Body of pancreas (tissue), 4 donors: ENCODE measurements at regions not wholly inside any gene's neighbourhood (a gene's known extent, or its start where the extent isn't known, plus 50 kb on each side); places are given as distances from the start of the nearest gene placed in this dataset.

Source experiments
- CTCF ChIP-seq, 7 experiments: fragments of 450-650 bp in 4 of 7; fragments of 200-600 bp in 3 of 7; sonication (generic) in 3 of 7; IDR thresholded peaks; one replicate each; pipeline ENCODE4 v1.5.1; 2016 to 2019; ENCODE audit warnings: antibody characterized with exemption in 7 of 7
- POLR2A ChIP-seq, 3 donors: fragments of 450-650 bp; IDR thresholded peaks; one replicate each; pipeline ENCODE4 v1.6.1; 2016; ENCODE audit warnings: antibody characterized with exemption in 3 of 3, mild to moderate bottlenecking in 2 of 3

DNA sequence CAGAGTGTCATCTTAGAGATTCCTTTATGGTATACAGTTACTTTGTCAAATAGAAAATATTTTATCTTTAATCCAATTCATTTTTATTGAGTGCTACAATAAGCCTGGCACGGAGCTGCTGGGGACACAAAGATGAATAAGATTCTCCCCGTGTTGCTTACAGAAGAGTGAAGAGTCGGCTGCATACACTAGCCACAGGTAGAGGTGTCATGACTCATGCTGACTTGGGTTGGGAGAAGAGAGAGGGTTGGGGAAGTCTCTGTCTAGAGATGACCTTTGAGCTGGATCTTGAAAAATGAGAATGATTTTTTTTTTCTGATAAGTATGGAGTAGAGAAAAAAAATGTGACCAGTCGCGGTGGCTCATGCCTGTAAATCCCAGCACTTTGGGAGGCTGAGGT lies 289.9 kb upstream of the CELF2 start:
- no peak for TF ChIP-seq CTCF (IDR thresholded peaks at IDR 0.05)
- TF ChIP-seq POLR2A (IDR thresholded peaks at IDR 0.05), result no peak
